Progenitor cell of endocrine pancreas (in vitro differentiated cells): ENCODE measurements at regions not wholly inside any gene's neighbourhood (a gene's known extent, or its start where the extent isn't known, plus 50 kb on each side); places are given as distances from the start of the nearest gene placed in this dataset.
A peak's percentile ranks its signal among the peaks of the same experiment; 100 is the strongest.

Source experiments
- DNase-seq: peaks from one replicate; pipeline ENCODE4 v3.0.0; 2021; ENCODE audit warnings: low spot score; ENCODE audit not compliant: unreplicated experiment
- H3K27ac Mint-ChIP-seq: 2 replicates; pipeline ENCODE4 v1.8.0; 2021; ENCODE audit warnings: mild to moderate bottlenecking, moderate library complexity, mixed read lengths
- H3K27me3 Mint-ChIP-seq: 2 replicates; pipeline ENCODE4 v1.8.0; 2021; ENCODE audit warnings: mixed read lengths
- H3K36me3 Mint-ChIP-seq: 2 replicates; pipeline ENCODE4 v1.8.0; 2022; ENCODE audit warnings: mixed read lengths; ENCODE audit not compliant: insufficient read depth
- H3K4me1 Mint-ChIP-seq: 2 replicates; pipeline ENCODE4 v1.8.0; 2021; ENCODE audit warnings: low read depth, mixed read lengths
- H3K4me3 Mint-ChIP-seq: 2 replicates; pipeline ENCODE4 v1.8.0; 2021; ENCODE audit warnings: low read depth, mild to moderate bottlenecking, moderate library complexity, mixed read lengths
- H3K9me3 Mint-ChIP-seq: 2 replicates; pipeline ENCODE4 v1.8.0; 2021; ENCODE audit warnings: low read depth, mixed read lengths
- TF ChIP-seq, protein P1 (sequence below): fragments of 200-600 bp; sonication (generic); IDR thresholded peaks from one replicate; pipeline ENCODE4 v1.5.0; 2021; ENCODE audit warnings: antibody characterized with exemption, mild to moderate bottlenecking; ENCODE audit not compliant: unreplicated experiment

DNA sequence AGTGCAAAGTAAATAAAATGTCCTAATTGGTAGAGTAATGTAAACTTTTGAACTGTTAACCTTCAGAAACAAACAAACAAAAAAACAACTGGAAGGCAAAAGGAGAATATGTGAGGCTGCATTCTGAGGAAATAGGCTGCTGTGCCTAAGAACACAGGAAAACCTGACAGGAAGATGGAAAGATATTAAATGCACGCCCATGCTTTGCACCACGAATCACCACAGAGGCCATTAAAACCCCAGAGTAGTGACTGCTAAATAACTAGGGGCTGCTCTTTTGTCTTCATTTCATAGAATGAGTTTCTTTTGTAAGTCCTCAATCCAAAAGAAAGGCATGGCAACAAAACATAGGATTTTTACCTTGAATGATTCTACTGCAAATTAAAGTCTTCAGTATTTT is 436.0 kb downstream of the RAB38 start:
- DNase-seq, result no peak
- Mint-ChIP-seq H3K36me3 (no peaks in the 10 kb centered on the region), H3K9me3 (no peaks in the 10 kb centered on the region), H3K27me3 (peaks cover 3% of the 10 kb centered on the region), H3K4me3 (no peak overlapping the region), H3K27ac (no peak overlapping the region), H3K4me1 (peaks cover 2% of the 10 kb centered on the region)
- TF ChIP-seq, protein P1, sequence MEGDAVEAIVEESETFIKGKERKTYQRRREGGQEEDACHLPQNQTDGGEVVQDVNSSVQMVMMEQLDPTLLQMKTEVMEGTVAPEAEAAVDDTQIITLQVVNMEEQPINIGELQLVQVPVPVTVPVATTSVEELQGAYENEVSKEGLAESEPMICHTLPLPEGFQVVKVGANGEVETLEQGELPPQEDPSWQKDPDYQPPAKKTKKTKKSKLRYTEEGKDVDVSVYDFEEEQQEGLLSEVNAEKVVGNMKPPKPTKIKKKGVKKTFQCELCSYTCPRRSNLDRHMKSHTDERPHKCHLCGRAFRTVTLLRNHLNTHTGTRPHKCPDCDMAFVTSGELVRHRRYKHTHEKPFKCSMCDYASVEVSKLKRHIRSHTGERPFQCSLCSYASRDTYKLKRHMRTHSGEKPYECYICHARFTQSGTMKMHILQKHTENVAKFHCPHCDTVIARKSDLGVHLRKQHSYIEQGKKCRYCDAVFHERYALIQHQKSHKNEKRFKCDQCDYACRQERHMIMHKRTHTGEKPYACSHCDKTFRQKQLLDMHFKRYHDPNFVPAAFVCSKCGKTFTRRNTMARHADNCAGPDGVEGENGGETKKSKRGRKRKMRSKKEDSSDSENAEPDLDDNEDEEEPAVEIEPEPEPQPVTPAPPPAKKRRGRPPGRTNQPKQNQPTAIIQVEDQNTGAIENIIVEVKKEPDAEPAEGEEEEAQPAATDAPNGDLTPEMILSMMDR, result no peak

DNA sequence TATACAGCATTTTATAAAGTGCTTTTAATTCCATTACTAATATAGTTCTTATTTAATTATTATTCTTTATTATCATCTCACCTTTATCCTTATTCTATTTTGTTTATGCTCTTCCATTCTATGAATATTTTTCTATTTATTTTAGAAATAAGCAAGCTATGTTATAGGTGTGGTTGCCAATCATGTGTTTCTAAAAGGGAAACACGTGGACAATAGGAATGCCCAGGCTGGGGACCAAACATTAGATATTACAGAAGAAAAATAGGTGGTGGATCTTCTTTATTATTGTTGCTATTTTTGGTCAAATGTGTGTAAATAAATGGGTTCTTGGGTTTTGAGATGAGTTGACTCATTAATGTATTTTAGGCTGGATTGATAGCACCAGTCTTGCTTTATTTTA is 438.3 kb downstream of the RAB38 start:
- H3K4me3 Mint-ChIP-seq, result no peak overlapping the region
- H3K36me3 Mint-ChIP-seq, result no peaks in the 10 kb centered on the region
- TF ChIP-seq, protein P1, result no peak
- peaks cover 2% of the 10 kb centered on the region for H3K4me1 Mint-ChIP-seq
- H3K27ac Mint-ChIP-seq, result no peak overlapping the region
- no peak for DNase-seq
- H3K27me3 Mint-ChIP-seq, result peaks cover 3% of the 10 kb centered on the region
- H3K9me3 Mint-ChIP-seq, result no peaks in the 10 kb centered on the region

DNA sequence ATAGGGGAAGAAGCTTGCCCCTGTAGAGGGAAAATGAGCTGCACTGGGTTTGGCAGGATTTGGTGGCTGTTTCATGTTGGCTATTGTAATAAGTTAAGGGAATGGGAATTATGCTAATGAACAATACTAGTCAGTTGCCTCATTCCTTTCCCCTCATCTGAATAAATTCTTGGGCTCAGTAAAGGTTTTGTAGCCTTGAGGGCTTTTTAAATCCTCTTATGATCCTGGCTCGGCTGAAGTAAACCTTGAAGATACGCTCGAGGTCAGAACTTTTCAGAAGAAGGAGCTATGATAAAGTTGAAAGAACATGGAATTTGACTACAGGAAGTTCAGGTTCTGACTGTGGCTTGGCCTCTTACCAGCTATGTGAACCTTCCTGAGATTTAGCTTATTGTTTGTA is 448.7 kb downstream of the RAB38 start:
- no peaks in the 10 kb centered on the region for H3K36me3 Mint-ChIP-seq
- H3K4me1 Mint-ChIP-seq, result no peaks in the 10 kb centered on the region
- TF ChIP-seq, protein P1, result no peak
- H3K9me3 Mint-ChIP-seq, result no peaks in the 10 kb centered on the region
- DNase-seq, result no peak
- H3K27me3 Mint-ChIP-seq, result peaks cover 3% of the 10 kb centered on the region
- no peak overlapping the region for H3K4me3 Mint-ChIP-seq
- H3K27ac Mint-ChIP-seq, result no peak overlapping the region

DNA sequence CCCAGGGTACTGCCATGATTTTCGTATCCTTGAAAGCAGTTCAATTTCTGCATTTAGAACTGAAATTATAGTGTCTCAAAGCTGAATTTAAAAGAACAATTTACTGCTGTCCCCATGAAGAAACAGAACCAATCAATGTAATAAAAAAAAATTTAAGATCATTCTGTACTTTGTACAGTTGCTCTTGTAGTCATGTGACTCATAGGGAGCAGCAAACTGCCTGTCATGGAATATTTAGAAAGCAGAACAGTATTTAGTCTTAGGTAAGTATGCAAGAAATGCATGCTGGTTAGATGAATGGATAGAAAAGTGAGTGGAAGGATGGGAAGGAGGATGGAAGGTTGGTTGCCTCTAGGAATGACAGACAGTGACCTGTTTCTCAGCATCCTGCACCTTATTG is 450.9 kb downstream of the RAB38 start:
- H3K4me1 Mint-ChIP-seq, result no peaks in the 10 kb centered on the region
- TF ChIP-seq, protein P1, result no peak
- no peak overlapping the region for H3K4me3 Mint-ChIP-seq
- H3K27ac Mint-ChIP-seq, result no peak overlapping the region
- H3K9me3 Mint-ChIP-seq, result no peaks in the 10 kb centered on the region
- H3K36me3 Mint-ChIP-seq, result no peaks in the 10 kb centered on the region
- DNase-seq, result no peak
- peaks cover 3% of the 10 kb centered on the region for H3K27me3 Mint-ChIP-seq

DNA sequence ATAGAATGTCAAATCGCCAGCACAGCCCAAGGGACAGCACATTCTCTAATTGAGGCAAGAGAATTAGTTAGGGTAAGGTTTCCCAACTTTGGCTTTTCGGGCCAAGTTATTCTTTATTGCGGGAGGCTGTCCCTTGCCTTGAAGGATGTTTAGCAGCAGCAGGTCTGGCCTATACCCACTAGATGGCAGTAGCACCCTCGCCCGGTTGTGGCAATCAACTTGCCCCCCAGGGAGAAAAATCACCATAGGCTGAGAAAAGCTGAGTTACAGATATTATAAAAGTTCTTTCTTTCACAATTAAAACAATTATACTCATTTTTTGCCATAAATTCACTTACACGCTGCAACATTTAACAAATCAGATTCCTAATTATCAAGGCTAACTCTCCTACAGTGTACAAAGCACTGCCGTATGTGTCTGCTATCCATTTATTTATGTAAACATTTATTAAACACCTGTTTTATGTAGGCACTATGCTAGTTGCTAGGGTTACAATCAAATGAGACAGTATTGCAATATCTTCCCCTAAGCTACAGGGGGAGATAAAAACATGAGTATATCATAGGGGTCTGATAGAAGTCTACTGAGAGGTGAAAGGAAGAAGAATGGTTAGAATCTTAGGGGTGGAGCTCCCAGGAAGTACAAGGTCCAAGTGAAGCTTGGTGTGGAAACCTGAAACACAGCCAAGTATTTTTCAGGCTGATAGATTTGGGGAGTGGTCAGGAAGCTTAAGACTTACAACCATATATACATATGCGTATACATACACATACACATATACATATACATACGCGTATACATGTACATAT is 452.3 kb downstream of the RAB38 start:
- Mint-ChIP-seq H3K4me3 (no peak overlapping the region), H3K36me3 (no peaks in the 10 kb centered on the region), H3K27me3 (peaks cover 3% of the 10 kb centered on the region), H3K27ac (no peak overlapping the region), H3K4me1 (no peaks in the 10 kb centered on the region), H3K9me3 (no peaks in the 10 kb centered on the region)
- DNase-seq, result no peak
- TF ChIP-seq, protein P1, result peak; percentile 58
